Calu3 (cell line): ENCODE measurements at regions not wholly inside any gene's neighbourhood (a gene's known extent, or its start where the extent isn't known, plus 50 kb on each side); places are given as distances from the start of the nearest gene placed in this dataset.

Experiments used
- BruUV-seq: library from RNA; stranded (reverse); fragments of 400-500 nt; replicated peaks from 2 replicates; lab custom pipeline; 2021; lab: Mats Ljungman, UMichigan
- CTCF ChIA-PET: fragments of 300-600 bp; sonication (Branson Sonifier 250); formaldehyde crosslinking; loops from one replicate; lab custom pipeline; 2022; ENCODE audit warnings: antibody characterized with exemption; lab: Charles Lee
- DNase-seq: peaks from one replicate; pipeline ENCODE4 v3.0.0; 2022
- H3K27ac Mint-ChIP-seq: one replicate; pipeline ENCODE4 v1.8.0; 2022; ENCODE audit warnings: mixed read lengths; ENCODE audit not compliant: unreplicated experiment
- H3K27me3 Mint-ChIP-seq: one replicate; pipeline ENCODE4 v1.8.0; 2022; ENCODE audit warnings: mixed read lengths; ENCODE audit not compliant: unreplicated experiment
- H3K36me3 Mint-ChIP-seq: one replicate; pipeline ENCODE4 v1.8.0; 2022; ENCODE audit warnings: mild to moderate bottlenecking, moderate library complexity, mixed read lengths; ENCODE audit not compliant: insufficient read depth, unreplicated experiment
- H3K4me1 Mint-ChIP-seq: one replicate; pipeline ENCODE4 v1.8.0; 2022; ENCODE audit warnings: mild to moderate bottlenecking, low read depth, mixed read lengths; ENCODE audit not compliant: unreplicated experiment
- H3K4me3 Mint-ChIP-seq: one replicate; pipeline ENCODE4 v1.8.0; 2022; ENCODE audit warnings: mild to moderate bottlenecking, low read depth, moderate library complexity, mixed read lengths; ENCODE audit not compliant: unreplicated experiment
- H3K9me3 Mint-ChIP-seq: one replicate; pipeline ENCODE4 v1.8.0; 2022; ENCODE audit warnings: low read depth, mixed read lengths; ENCODE audit not compliant: unreplicated experiment
- intact Hi-C: fragments of 100-400 bp; cut with micrococcal nuclease; formaldehyde crosslinking; loops from one replicate; pipeline ENCODE4 v1.10.0; 2022; ENCODE audit not compliant: unreplicated experiment
- TF ChIP-seq, protein P1 (sequence below): fragments of 200-600 bp; IDR thresholded peaks from one replicate; pipeline ENCODE4 v1.8.0; 2022; ENCODE audit warnings: antibody characterized with exemption; ENCODE audit not compliant: unreplicated experiment

DNA sequence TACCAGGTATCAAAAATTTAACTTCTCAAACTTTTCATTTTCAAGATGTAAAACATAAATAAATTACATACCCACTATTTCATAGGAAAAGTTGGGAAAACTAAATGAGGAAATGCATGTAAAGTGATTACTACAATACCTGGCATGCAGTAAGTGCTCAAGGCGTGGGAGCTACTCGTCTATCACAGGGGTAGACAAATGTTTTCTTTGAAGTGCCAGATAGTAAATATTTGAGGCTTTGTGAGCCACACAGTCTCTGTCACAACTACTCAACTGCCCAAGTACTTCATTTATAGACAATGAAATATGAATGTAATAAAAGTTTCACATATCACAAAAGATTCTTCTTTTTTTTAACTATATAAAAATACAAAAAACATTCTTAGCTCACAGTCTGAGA, 96.4 kb upstream of the PCGF5 start:
- CTCF ChIA-PET, result no interaction called here
- BruUV-seq, result no TSS peak
- no peaks in the 10 kb centered on the region for H3K4me1 Mint-ChIP-seq
- H3K9me3 Mint-ChIP-seq, result no peaks in the 10 kb centered on the region
- intact Hi-C loops, result no loop called here
- TF ChIP-seq, protein P1, sequence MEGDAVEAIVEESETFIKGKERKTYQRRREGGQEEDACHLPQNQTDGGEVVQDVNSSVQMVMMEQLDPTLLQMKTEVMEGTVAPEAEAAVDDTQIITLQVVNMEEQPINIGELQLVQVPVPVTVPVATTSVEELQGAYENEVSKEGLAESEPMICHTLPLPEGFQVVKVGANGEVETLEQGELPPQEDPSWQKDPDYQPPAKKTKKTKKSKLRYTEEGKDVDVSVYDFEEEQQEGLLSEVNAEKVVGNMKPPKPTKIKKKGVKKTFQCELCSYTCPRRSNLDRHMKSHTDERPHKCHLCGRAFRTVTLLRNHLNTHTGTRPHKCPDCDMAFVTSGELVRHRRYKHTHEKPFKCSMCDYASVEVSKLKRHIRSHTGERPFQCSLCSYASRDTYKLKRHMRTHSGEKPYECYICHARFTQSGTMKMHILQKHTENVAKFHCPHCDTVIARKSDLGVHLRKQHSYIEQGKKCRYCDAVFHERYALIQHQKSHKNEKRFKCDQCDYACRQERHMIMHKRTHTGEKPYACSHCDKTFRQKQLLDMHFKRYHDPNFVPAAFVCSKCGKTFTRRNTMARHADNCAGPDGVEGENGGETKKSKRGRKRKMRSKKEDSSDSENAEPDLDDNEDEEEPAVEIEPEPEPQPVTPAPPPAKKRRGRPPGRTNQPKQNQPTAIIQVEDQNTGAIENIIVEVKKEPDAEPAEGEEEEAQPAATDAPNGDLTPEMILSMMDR, result no peak
- no peak overlapping the region for H3K27ac Mint-ChIP-seq
- no peaks in the 10 kb centered on the region for H3K36me3 Mint-ChIP-seq
- peaks cover 41% of the 10 kb centered on the region for H3K27me3 Mint-ChIP-seq
- no peak for DNase-seq
- no peak overlapping the region for H3K4me3 Mint-ChIP-seq

DNA sequence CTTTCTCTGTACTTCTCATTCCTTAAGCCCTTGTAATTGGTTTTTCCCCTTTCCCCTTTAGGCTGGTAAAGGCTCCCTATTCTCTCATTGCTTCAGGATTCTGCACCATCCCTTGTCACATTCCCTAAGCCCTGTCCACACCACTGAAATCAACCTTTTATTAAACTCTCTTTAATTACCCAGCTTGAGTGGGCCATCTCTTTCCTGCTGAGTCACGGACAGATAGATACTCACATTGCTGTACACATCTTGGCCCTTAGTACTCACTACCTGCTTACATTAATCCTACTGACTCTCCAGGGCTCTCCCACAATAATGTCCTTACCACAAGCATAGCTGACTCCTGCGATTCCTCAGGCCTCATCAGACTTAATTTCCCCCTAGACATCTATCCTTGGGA, 94.0 kb upstream of the PCGF5 start:
- no peak overlapping the region for H3K4me3 Mint-ChIP-seq
- CTCF ChIA-PET, result no interaction called here
- H3K36me3 Mint-ChIP-seq, result no peaks in the 10 kb centered on the region
- intact Hi-C loops, result no loop called here
- TF ChIP-seq, protein P1, result no peak
- peaks cover 49% of the 10 kb centered on the region for H3K27me3 Mint-ChIP-seq
- no TSS peak for BruUV-seq
- H3K4me1 Mint-ChIP-seq, result no peaks in the 10 kb centered on the region
- DNase-seq, result no peak
- H3K27ac Mint-ChIP-seq, result no peak overlapping the region
- no peaks in the 10 kb centered on the region for H3K9me3 Mint-ChIP-seq

DNA sequence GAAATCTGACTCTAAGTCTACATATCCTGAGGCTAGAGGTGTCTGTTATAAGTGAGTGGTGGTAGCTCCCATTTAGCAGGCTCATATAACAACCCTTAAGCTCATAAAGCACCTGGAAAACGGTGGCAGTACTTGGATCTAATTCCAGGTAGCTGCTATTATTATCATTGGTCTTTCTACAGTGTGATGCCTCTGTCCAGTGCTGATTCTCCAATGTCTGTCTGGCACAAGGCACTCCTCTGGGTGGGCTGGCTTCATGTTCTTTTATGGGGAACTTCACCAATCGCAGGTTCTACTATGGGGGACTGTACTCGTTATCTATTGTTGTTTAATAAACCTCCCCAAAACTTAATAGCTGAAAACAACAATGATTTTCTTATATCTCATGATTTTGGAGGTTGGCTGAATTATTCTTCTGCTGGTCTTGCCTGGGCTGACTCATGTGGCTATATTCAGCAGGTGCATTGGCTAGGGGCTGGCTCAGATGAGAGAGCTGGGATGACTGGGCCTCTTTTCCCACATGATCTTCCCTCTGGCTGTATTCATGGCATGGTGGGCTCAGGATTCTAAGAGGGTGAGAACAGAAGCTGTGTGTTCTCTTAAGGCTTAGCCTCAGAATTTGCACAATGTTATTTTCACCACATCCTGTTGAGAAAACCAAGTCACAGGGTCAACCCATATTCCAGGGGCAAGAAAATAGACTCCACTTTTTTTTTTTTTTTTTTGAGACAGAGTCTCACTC, 93.0 kb upstream of the PCGF5 start:
- Mint-ChIP-seq H3K27ac (no peak overlapping the region), H3K9me3 (no peaks in the 10 kb centered on the region), H3K4me1 (no peaks in the 10 kb centered on the region), H3K4me3 (no peak overlapping the region), H3K36me3 (no peaks in the 10 kb centered on the region), H3K27me3 (peaks cover 49% of the 10 kb centered on the region)
- intact Hi-C loops, result no loop called here
- no peak for DNase-seq
- BruUV-seq, result no TSS peak
- TF ChIP-seq, protein P1, result no peak
- CTCF ChIA-PET, result no interaction called here

DNA sequence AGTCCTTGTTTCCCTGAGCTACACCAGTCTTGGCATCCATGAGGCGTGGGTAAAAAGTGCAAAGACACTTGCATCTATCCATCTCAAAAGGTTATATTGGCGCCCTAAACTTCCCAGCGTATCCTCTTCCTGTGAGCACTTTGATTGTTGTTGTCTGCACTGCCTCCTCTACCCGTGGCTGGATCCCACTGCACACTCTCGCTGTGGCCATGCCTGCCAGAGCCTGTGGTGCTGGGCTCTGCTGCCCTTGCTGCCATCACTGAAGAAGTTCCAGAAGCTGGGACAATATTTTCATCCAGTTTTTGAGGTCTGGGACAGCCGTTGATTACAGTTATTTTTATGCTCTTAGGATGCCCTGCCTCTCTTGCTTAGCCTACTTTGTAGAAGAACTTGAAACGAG, 85.3 kb upstream of the PCGF5 start:
- TF ChIP-seq, protein P1, result no peak
- no peaks in the 10 kb centered on the region for H3K4me1 Mint-ChIP-seq
- H3K9me3 Mint-ChIP-seq, result no peaks in the 10 kb centered on the region
- H3K36me3 Mint-ChIP-seq, result no peaks in the 10 kb centered on the region
- H3K4me3 Mint-ChIP-seq, result no peak overlapping the region
- CTCF ChIA-PET, result no interaction called here
- H3K27ac Mint-ChIP-seq, result no peak overlapping the region
- no peak for DNase-seq
- BruUV-seq, result no TSS peak
- peaks cover 23% of the 10 kb centered on the region for H3K27me3 Mint-ChIP-seq
- intact Hi-C loops, result no loop called here
